SHP77 (cell line): ENCODE measurements at regions not wholly inside any gene's neighbourhood (a gene's known extent, or its start where the extent isn't known, plus 50 kb on each side); places are given as distances from the start of the nearest gene placed in this dataset.

ENCODE experiments used
- DNase-seq, 2 experiments: peaks; one replicate each; lab custom pipeline; 2025; lab: John Stamatoyannopoulos, UW

DNA sequence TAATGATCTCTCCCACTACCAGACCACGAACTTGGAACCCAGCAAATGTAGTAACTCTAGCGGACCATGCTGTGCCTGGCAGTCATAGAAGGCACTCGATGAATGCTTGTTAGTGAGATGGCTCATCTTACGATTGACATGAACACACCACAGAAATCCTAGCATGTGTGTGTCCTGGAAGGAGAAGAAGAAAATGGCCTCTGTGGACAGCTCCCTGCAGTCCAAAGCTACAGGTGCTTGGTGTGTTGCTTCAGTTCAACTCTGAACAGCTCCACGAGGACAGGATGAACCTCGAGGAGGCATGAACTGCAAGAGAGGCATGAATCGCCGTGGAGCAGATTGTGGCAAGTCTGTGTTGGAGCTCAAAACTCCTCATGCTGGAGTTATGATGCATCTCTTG lies 93.5 kb downstream of the KLF6 start:
- no peak for DNase-seq

GRCh38 chr10:3689871-3690510 lies 95.0 kb downstream of the KLF6 start:
- DNase-seq, result no peak

GRCh38 chr10:3687510-3688081 lies 97.4 kb downstream of the KLF6 start:
- DNase-seq, result no peak

DNA sequence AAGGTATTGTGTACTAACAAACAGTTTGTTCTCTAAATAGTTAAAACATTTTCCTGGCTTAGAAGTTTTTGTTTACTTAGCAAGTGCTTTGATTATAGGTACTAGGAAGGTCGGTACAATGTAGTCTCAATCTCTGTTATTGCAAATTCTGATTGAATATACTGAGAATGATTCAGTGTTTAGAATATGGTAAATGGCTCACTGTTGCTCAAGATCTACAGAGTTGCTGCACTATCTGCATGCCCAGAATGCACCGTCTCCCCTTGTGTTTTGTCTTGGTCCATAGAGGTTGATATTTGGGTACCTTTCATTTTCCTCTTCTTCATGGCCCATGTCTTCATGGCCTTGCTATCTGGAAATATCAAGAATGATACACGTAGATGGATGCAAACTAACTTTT lies 99.6 kb downstream of the KLF6 start:
- no peak for DNase-seq

DNA sequence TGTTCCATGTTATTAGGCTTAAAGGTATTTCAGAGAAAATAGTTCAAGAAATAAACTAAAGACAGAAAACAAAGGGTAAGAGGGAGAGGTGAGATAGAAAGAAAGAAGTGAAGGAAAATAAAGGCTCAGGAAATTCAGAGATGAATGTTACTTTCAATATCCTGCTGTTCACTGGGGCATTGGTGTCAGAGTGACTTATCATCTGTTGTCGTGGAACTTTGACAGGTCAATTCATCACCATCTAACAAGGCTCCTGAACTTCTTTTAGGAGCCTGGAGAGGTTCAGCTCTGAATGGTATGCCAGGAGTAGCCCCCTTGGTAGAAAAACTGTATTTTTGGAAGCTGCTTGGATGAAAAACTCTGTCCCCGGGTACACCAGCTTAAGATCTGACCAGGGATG lies 100.1 kb downstream of the KLF6 start:
- DNase-seq, result no peak

- no peak for DNase-seq
These were observed 101.4 kb downstream of the KLF6 start for GRCh38 chr10:3683560-3683959.

DNA sequence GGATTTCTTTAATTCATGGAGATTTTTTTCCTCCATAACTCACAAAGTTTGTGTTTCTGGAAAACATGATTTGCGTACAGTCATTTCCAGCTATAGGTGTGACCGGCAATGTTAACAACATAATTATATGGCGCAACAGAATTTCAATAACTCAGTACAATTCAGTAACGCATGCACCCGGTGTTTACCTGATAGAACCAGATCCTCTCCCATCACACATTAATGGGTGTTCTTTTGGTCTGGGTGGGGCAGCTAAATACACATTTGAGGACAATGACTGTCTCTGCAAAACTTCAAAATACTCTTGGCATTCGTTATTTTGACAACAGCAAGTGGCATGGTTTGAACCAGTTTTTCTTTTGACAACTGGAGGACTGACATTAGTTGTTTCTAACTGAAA lies 102.3 kb downstream of the KLF6 start:
- no peak for DNase-seq

- no peak for DNase-seq
These were observed 103.1 kb downstream of the KLF6 start for GRCh38 chr10:3681642-3682554.

GRCh38 chr10:3679950-3680629 lies 104.9 kb downstream of the KLF6 start:
- no peak for DNase-seq

GRCh38 chr10:3678629-3679227 lies 106.3 kb downstream of the KLF6 start:
- no peak for DNase-seq

DNA sequence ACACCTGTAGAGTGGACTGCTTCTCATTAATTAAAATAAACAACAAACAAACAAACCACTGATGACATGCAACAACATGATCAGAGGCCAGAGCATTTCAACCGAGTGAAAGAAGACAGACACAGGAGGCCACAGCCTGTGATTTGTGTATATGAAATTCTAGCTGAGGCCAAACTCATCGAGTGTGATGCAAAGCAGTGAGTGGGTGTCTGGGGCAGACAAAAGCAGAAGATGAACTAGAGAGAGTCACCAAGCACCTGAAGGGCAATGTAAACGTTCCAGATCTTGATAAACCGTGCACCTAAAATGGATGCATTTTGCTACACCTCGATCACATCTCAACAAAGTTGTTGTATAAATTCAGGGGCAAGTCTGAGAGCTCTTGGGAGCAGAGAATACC lies 108.4 kb downstream of the KLF6 start:
- no peak for DNase-seq

GRCh38 chr10:3672220-3672619 lies 112.8 kb downstream of the KLF6 start:
- no peak for DNase-seq

DNA sequence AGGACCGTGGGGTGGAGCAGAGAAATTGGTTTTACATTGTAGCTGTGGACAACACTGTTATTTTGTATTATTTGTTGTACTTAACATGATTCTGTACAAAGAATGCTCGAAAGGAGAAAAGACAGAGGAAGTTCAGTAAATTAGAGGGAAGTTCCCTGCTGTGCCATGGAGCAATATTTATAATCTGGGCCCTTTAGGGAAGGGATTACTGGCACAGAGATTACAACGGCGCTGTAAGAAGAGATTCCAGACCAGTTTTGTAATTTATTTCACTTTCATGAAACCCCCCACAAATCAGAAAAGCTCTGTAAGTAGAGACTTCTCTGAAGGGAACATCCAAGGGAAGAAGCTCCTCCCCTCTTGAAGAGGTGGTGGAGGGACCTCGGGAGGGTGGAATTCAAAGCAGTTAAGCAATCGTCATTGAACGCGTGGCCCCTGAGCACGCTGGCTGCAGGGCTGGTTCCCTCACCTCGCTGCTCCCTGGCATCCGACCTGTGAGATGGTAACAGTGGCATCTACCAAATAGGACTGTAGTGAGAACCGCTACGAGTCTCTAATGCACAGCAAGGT lies 113.5 kb downstream of the KLF6 start:
- DNase-seq, result no peak

DNA sequence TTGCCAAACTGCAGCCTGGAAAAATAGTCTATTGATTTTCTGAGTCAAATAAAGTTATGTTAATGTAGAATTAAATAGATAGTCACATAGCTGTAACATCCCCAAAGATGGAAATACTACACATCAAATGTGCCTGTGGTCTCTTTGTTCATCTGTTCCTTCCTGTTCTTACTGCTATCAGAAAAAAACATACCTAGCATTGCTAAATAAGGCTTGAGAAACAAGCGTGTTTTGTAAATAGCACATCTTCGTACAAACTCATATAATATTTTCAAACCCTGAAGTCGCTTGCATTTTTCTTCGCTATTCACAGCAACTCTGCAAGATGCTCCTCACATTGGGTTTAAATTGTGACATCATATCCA lies 116.1 kb downstream of the KLF6 start:
- no peak for DNase-seq

DNA sequence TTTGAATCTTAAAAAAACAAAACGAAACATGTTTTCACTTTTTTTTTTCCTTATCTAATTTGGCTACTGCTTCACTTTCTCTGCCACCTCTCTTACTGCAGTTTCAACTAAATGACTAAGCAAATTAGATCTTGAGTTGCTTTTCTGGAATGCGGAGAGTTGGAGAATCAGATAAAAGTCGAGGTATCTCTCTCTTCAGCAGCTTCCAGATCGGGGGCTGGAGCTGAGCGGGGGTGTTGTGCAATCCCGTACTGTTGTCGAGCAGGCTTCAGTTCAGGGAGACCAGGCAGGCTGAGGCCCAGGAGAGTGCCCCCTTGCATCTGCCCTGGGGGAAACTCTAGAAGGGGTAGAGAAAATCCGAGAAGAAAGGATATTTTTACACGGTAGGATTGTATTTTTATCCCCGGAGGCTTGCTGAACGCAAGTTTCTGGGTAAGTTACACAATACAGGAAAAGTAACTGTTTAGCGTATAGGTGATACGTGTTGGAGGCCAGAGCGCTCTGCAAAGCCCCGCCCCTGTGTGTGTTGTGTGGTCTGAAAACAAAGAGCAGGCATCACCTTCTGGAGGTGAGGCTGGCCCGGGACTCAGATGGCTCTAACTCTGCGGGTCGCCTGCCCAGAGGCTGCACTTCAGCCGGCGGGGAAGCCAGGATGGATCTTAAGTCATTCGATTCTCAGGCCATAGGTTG lies 116.6 kb downstream of the KLF6 start:
- no peak for DNase-seq

- no peak for DNase-seq
These were observed 118.3 kb downstream of the KLF6 start for GRCh38 chr10:3666525-3667302.

- no peak for DNase-seq
These were observed 119.6 kb downstream of the KLF6 start for GRCh38 chr10:3665316-3665908.

DNA sequence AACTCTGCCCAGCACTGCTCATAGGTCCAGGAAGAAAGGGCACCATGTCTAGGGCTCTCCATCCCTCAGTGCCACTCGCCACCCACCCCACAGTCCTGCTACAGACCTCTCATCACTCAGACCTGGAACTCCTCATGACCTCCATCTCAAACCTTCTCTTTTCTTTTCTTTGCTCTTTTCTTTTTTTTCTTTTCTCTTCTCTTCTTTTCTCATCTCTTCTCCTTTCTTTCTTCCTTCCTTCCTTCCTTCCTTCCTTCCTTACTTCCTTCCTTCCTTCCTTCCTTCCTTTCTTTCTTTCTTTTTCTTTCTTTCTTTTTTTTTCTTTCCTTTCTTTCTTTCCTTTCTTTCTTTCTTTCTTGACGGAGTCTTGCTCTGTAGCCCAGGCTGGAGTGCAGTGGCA lies 122.2 kb downstream of the KLF6 start:
- DNase-seq, result no peak

GRCh38 chr10:3661271-3661670 lies 123.7 kb downstream of the KLF6 start:
- DNase-seq, result no peak

DNA sequence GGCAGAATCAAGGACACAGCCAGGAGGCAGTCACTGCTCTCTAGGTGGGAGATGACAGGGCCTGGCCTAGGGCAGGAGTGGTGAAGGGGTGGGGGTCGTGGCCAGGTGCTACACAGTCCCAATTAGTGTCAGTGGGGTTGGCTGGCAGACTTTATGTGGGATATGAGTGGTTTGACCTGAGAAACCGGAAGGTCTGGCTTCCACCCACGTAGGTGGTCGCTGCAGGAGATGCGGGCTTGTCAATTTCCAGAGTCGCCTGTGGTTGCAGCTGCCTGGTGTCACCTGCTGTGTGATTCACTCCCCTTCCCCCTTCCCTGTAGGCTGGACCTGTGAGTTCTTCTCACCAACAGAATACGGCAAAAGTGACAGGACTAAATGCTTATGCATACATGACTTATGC lies 124.3 kb downstream of the KLF6 start:
- DNase-seq, result no peak
